NCI-H748 treated with DMSO at 0.1 percent for 48 hours (cell line): ENCODE measurements at regions not wholly inside any gene's neighbourhood (a gene's known extent, or its start where the extent isn't known, plus 50 kb on each side); places are given as distances from the start of the nearest gene placed in this dataset.
A peak's percentile ranks its signal among the peaks of the same experiment; 100 is the strongest.

Experiments used
- DNase-seq: peaks from one replicate; lab custom pipeline; 2025; lab: John Stamatoyannopoulos, UW

GRCh38 chr5:61596265-61596664, 264.2 kb downstream of the ZSWIM6 start:
- no peak for DNase-seq

DNA sequence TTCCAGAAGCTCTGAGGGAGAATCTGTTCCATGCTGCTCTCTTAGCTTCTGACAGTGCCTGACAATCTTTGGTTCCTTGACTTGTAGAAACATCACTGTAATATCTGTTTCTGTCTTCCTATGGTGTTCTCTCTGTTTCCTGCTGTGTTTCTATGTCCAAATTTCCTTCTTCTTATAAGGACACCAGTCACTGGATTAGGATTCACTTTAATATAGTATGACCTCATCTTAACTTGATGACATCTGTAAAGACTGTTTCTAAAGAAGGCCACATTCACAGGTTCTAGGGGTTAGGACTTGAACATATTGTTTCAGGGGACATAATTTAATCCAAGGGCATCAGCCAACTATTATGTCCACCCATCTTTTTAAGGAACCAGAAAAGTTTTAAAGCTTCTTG, 265.6 kb downstream of the ZSWIM6 start:
- no peak for DNase-seq

DNA sequence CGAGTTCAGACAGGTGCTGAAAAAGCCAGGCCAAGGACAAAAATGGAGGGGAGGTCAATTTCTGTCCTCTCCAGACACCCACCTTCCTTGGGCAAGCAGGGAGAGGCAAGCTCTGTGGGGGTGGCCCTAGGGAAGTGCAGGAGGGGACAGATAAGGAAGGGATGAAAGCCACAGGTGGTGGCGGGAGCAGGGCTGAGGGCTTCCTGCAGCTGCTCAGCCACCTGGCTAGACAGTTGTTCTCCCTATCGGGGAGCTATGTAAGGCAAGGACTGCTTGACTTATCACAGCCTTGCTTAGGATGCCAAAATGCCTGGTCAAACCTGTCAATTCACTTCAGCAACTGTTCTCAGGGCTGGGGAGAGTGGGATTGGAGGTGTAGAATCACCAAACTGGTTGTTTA, 266.1 kb downstream of the ZSWIM6 start:
- DNase-seq: no peak

DNA sequence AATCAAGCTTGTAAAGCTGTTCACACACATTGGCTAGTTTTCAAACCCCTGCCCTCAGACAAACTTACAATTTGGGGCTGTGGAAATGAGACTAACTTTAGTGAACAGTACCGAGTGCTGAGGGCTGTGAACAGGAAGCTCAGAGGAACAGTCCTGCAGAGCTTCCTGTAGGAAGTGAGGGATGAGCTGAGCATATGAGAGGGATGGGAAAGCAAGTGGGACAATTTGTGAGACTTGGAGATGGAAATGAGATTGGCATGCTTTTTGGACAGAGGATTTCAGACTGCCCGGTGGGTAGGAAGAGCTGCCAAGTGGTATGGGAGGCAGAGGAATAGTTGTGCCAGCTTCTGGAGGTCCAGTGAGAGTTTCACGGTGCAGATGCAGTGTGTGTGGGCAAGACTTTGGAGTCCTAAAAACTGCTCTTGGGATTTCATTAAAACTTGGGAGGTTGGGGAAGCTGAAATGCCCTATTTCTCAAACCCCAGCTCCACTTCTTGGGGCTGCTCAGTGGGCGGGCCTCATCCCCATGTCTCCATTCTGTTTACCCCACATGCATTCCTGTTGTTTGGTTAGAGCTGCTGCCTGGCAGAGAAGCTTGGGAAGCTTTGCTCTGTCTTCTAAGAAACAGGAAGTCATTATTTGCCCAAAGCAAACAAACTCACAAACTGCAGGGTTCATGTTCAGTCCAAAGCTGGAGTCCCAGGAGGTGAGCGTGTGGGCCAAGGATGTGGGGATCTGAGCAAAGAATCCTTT, 267.5 kb downstream of the ZSWIM6 start:
- peak; percentile 32 for DNase-seq

DNA sequence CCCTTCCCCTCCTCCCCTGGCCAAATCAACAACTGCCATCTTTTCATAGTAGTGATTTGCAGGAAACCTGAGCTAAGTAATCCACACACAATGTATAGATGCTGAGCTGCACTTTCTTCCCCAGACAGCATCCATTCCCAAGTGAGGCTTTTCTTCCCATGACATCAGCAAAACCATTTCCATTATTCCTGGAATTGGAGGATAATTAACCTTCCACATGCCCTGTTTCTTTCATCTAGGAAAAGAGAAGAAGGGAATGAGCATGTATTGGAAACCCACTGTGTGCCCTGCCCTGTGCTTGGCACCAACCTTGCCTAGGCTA, 268.0 kb downstream of the ZSWIM6 start:
- no peak for DNase-seq

DNA sequence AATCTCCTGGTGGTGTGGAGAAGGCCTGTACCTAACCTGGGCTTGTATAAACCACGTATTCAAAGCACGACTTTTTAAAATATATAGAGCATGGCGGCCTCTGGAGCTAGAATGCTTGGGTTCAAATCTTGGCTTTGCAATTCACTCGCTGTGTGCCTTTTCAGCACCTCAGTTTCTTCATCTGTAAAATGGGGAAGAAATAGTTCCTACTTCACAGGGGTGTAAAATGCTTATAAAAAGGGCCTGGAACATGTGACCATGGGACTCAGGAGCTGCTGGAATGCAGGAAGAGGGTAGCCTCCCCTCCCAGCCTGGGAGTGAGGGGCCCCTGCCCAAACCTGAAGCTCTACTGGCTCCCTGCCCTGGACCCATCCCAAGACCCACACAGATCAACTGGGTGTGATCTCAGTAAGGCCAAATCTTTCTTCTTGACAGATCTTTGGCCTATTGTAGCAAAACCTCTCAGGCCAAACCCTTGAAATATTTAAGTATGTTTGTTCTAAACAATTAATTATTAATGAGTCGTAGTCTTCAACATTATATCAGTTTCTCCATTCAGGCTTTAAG, 269.0 kb downstream of the ZSWIM6 start:
- DNase-seq: no peak

- DNase-seq: no peak
Observed at GRCh38 chr5:61603211-61603908, 271.3 kb downstream of the ZSWIM6 start.

GRCh38 chr5:61604076-61605025, 272.3 kb downstream of the ZSWIM6 start:
- no peak for DNase-seq

DNA sequence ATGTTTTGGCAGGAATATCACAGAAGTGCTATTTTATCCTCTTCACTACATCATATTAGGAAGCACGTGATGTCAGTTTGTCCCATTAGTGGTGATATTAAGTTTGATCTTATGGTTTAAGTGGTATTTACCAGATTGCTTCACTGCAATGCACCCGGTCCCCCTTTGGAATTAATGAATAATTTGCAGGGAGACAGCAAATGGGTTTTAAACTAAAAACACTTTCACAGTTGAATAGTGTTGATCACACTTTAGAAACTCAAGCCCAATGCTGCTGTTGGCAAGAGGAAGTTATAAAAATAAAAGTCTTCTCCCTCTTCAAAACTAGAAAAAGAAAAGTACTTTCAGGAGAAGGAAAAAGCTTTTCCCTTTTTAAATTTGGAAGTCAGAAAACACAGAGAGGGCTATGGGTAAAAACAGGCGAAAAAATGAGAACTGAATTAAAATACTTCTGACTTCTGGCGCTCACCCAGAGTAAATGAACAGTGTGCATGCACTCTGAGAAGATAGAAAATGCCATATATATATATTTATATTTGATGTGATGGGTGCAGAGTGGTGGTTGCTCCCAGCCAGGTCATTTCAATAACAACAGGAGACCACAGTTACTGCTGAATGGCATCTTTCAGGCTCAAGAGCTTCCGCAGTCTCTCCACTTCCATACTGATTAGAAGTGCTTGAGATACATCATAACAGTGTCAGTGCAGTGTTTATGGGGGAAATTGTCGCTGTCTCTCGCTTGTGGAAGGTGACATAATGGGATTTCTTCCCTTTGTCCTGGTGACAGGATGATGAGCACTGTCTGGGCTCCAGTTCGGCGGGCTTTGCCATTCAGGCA, 278.0 kb downstream of the ZSWIM6 start:
- no peak for DNase-seq

DNA sequence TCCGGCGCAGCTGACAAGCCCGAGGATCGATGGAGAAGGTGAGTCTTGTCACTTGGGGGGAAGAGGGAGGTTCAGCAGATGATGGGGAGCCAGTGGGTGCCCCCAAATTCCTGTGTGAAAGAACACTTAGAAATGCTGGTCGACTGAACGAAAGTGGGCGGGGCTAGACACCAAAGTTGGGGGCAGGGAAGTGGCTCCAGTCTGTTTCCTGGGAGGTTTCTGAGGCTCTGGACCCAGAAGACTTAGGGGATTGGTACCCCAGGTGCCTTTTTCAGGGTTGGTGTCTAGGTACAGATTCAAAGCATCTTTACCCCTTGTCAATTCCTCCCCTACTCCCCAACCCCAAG, 278.6 kb downstream of the ZSWIM6 start:
- no peak for DNase-seq

DNA sequence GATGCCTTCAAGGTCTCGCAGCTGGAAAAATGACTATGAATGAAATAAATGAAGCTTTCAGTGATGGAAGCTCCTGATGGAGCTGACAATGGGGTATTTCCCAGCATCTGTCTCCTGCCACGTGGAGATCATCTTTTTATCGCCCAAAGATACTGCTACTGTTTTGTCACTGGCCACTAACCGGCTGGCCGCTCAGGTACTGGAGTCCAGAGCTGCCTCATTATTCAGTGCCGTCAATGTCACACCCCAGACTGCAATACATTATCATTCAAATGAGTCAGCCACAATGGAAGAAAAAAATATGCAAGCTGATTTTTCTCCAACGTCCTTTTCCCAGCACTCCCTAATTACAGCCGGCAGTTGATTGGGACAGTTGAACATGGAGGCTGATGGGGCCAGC, 280.4 kb downstream of the ZSWIM6 start:
- DNase-seq: no peak

DNA sequence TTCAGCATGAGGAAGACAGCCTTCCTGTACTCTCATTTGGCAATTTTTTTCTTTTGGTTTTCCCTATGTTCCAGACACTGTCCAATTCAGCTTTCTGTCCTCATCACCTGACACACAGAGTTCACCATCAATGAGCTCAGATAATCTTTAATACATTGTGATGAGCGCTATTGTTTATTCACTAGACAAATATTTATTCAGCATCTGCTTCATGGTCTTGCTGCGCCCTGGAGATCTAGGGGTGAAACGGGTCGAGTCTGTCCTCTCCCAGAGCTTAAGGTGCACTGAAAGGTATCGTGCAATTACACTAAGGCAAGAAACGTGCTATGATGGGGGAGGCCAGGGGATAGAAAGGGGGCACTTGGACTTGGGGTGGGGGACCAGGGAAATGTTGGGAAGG, 281.6 kb downstream of the ZSWIM6 start:
- DNase-seq: peak; percentile 17

DNA sequence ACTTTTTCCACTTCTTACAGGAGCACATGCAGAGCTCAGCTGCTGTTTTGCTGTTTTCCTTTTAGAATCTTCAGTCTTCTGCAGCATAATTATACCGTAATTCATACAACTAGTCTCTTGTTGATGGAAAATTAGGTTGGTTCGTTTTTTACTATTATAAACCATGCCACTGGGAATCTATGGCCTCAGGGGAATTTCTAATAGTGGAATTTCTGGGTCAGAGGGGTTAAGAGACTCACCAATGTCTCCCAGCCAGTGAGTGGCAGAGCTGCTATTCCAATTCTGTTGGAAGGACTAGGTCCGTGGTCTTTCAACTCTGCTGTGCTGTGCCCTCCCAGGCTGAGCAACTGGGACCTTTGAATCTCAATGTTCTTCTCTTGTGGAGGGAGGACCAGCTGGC, 282.5 kb downstream of the ZSWIM6 start:
- no peak for DNase-seq

- DNase-seq: no peak
Observed at GRCh38 chr5:61617039-61617438, 285.0 kb downstream of the ZSWIM6 start.

GRCh38 chr5:61617995-61618525, 286.0 kb downstream of the ZSWIM6 start:
- no peak for DNase-seq

DNA sequence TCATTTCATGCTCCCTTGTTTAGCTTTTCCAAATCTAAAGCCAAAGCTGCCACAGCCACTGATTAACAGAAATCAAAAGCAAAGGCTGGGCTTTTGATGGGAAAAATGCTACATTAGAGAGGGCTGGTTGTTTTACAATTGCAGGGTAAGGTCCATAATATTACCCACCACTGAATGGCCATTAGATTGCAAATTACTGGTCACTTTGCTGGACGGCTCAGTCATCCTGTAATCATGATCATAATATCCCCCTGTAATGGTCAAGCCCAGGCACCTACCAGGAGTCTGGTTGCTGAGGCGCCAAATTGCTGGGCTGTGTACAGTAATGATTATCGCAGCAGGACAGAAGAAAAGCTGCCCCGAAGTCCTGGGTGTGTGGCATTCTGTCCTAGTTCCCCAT, 286.5 kb downstream of the ZSWIM6 start:
- DNase-seq: peak; percentile 32

GRCh38 chr5:61619289-61619688, 287.2 kb downstream of the ZSWIM6 start:
- no peak for DNase-seq

DNA sequence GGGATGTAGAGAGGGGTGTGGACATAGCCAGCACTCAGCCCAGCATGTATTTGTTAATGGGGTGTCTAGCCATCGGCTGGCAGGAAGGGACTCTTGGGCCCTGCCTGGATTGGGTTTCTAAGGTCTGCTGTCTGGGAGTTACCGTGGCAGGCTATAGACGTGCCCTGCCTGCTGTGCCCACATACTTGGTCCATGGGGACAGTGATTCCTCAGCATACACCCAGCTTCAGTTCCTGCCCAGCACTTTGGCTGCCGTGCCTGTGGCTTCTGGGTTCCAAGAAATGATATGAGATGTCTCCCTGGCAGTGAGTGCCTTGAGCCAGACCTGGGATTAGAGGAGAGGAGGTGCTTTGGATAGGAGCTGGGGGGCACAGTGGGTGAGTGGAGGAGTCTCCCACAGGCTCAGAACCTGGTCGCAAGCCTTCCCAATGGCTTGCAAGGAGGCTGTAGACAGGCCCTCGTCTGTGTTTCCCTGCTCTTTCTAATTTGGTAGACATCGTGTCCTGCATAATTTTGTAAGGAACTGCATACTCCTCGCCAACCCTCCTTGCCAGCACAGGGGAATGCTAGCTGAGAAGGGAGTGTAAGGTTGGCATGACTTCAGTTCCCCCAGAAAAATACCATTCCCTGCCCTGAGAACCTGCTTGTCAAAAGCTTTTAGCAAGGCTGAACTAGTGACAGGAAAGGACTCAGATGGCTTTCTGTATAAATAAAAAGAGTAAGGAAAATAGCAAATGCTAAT, 287.9 kb downstream of the ZSWIM6 start:
- DNase-seq: no peak

DNA sequence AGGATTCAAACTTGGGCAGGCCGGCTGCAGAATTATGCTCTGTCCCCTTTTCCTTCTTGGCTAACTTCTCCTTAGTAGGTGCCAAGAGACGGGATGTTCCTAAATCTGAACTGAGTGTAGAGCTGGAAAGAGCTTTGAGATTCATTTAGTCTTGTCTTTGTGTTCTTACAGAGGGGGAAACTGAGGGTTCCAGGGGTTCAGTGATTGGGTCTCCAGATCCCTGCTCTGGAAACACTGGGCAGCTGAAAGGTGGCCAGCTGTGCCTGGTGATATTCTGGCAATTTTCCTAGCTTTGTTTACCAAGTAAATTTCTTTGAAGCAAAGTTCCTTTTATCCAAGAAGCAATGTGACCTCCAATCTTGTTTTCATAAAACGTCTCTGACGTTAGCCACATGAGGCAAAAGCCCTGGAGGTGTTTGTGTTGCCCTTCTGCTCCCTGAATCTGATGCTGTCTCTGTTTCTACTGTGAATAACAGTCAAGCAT, 288.7 kb downstream of the ZSWIM6 start:
- no peak for DNase-seq

- DNase-seq: no peak
Observed at GRCh38 chr5:61621202-61621650, 289.2 kb downstream of the ZSWIM6 start.
